ENCODE measurements at regions not wholly inside any gene's neighbourhood (a gene's known extent, or its start where the extent isn't known, plus 50 kb on each side); places are given as distances from the start of the nearest gene placed in this dataset.

- Histone ChIP-seq H3K27me3 (replicated peaks in 1 of 2; ENCODE audit: control insufficient read depth in 2 of 2, insufficient read depth in 2 of 2, low read length in 1 of 2) (no peaks in the 10 kb centered on the region), H3K9ac (ENCODE audit: control insufficient read depth, insufficient read depth, low read length) (no peak overlapping the region), H4K20me1 (ENCODE audit: control insufficient read depth, insufficient read depth) (no peaks in the 10 kb centered on the region), H3K27ac (ENCODE audit: control insufficient read depth, insufficient read depth) (no peak overlapping the region), H3K9me3 (replicated peaks; ENCODE audit: control insufficient read depth, insufficient read depth, low read length) (no peaks in the 10 kb centered on the region; the same call in 2 of the 3 replicates), H2AFZ (ENCODE audit: control insufficient read depth, low read depth, low read length) (no peak overlapping the region), H3K4me1 (ENCODE audit: control insufficient read depth, insufficient read depth, low read length) (no peaks in the 10 kb centered on the region), H3K4me3 (no peak overlapping the region), H3K79me2 (ENCODE audit: control insufficient read depth, insufficient read depth, low read length) (no peaks in the 10 kb centered on the region), H3K4me2 (ENCODE audit: control insufficient read depth, insufficient read depth) (no peak overlapping the region), H3K36me3 (ENCODE audit: control insufficient read depth in 2 of 2, insufficient read depth in 2 of 2, low read length in 1 of 2) (no peaks in the 10 kb centered on the region)
- ATAC-seq (no peak), FAIRE-seq (no peak), DNase-seq (ENCODE audit: low read depth, low spot score) (no peak)
- ChIA-PET POLR2A (no interaction called here), SMC1A (ENCODE audit: uncharacterized antibody, unreplicated experiment) (no interaction called here), RAD21 (ENCODE audit: unreplicated experiment) (no interaction called here), CTCF (no interaction called here)
- intact Hi-C loops (cut with micrococcal nuclease; ENCODE audit: unreplicated experiment) (no loop called here), in situ Hi-C loops (cut with MboI) (no loop called here)
- WGBS (ENCODE audit: insufficient coverage, insufficient replicate concordance, low lambda C conversion rate, missing lambda C conversion rate) = 35% methylated on average over 6 of the region's 6 CpGs
- TF ChIP-seq PAX5 (IDR thresholded peaks at IDR 0.05; ENCODE audit: borderline replicate concordance, low read depth, low read length) = no peak
- TF ChIP-seq CREM (IDR thresholded peaks at IDR 0.05; ENCODE audit: low read depth) = no peak
- TF ChIP-seq FOS (IDR thresholded peaks at IDR 0.05; ENCODE audit: borderline replicate concordance, extremely low read depth, insufficient read length) = no peak
- no peak for TF ChIP-seq ZZZ3 (IDR thresholded peaks at IDR 0.05; ENCODE audit: control insufficient read depth, insufficient read length, low read depth)
- TF ChIP-seq USF2 (IDR thresholded peaks at IDR 0.05; ENCODE audit: borderline replicate concordance, low read depth, low read length) = no peak
- no peak for TF ChIP-seq NR2C2 (IDR thresholded peaks at IDR 0.05; ENCODE audit: borderline replicate concordance, control insufficient read depth, insufficient read length, low read depth)
- TF ChIP-seq NR2F1 (conservative IDR thresholded peaks at IDR 0.05) = no peak
- TF ChIP-seq SKIL (IDR thresholded peaks at IDR 0.05; ENCODE audit: low read depth, poor library complexity, severe bottlenecking) = no peak
- no peak for TF ChIP-seq JUNB (IDR thresholded peaks at IDR 0.05)
- no TSS peak for BruUV-seq (replicated peaks)
Observed at GRCh38 chr9:65432722-65433323, 147.8 kb upstream of the FOXD4L5 start.

All from GM12878 (cell line).